H1 (cell line): ENCODE measurements at regions not wholly inside any gene's neighbourhood (a gene's known extent, or its start where the extent isn't known, plus 50 kb on each side); places are given as distances from the start of the nearest gene placed in this dataset.

Experiments used
- CTCF ChIA-PET: fragments of 300-600 bp; sonication (Branson Sonifier 250); formaldehyde crosslinking; loops from one replicate; lab custom pipeline; 2021; ENCODE audit not compliant: partially characterized antibody; lab: Charles Lee
- POLR2A ChIA-PET: fragments of 300-600 bp; sonication (Branson Sonifier 250); formaldehyde crosslinking; loops from one replicate; lab custom pipeline; 2021; ENCODE audit warnings: inconsistent platforms; ENCODE audit not compliant: partially characterized antibody; lab: Charles Lee
- DNase-seq, 2 experiments: peaks; one replicate each; pipeline versions ENCODE4 v3.0.0 to v3.0.0-alpha.2; 2010 to 2022; ENCODE audit warnings: low spot score in 2 of 2, low read depth in 1 of 2, mixed read lengths in 1 of 2
- FAIRE-seq: peaks from 2 replicates; lab custom pipeline; 2011; peaks lifted over from hg19 to GRCh38; lab: Jason Lieb, UNC
- H2AFZ ChIP-seq: 2 replicates; pipeline ENCODE4 v1.8.1; 2012; ENCODE audit warnings: low read length, inconsistent platforms
- H2AK5ac ChIP-seq: 2 replicates; pipeline ENCODE4 v1.6.1; 2013; ENCODE audit warnings: low read depth, low read length
- H2BK120ac ChIP-seq: replicated peaks from 2 replicates; pipeline ENCODE3; 2013; ENCODE audit warnings: low read depth, low read length, inconsistent platforms
- H2BK12ac ChIP-seq: 2 replicates; pipeline ENCODE4 v1.6.1; 2013; ENCODE audit warnings: low read depth, low read length
- H2BK15ac ChIP-seq: 2 replicates; pipeline ENCODE4 v1.6.1; 2013; ENCODE audit warnings: low read length
- H2BK20ac ChIP-seq: 2 replicates; pipeline ENCODE4 v1.6.1; 2013; ENCODE audit warnings: low read length
- H2BK5ac ChIP-seq: 2 replicates; pipeline ENCODE4 v1.6.1; 2013; ENCODE audit warnings: low read depth, low read length
- H3K14ac ChIP-seq: 2 replicates; pipeline ENCODE4 v1.6.1; 2013; ENCODE audit warnings: inconsistent platforms; ENCODE audit not compliant: insufficient read length
- H3K18ac ChIP-seq: 2 replicates; pipeline ENCODE4 v1.6.1; 2013; ENCODE audit warnings: low read length; ENCODE audit errors: extremely low read depth
- H3K23ac ChIP-seq: 2 replicates; pipeline ENCODE4 v1.6.1; 2013; ENCODE audit warnings: inconsistent platforms; ENCODE audit not compliant: insufficient read length
- H3K23me2 ChIP-seq: 2 replicates; pipeline ENCODE4 v1.6.1; 2013; ENCODE audit warnings: low read depth, low read length
- H3K27ac ChIP-seq: 2 replicates; pipeline ENCODE4 v1.6.1; 2011; ENCODE audit warnings: low read depth, low read length, inconsistent platforms
- H3K27me3 ChIP-seq, 4 experiments: replicated peaks in 1 of 4; 1 replicate in 1 of 4; 2 replicates in 3 of 4; pipeline versions ENCODE4 v1.6.1 to v1.8.1; 2011 to 2013; ENCODE audit warnings: low read length in 3 of 4, mild to moderate bottlenecking in 3 of 4, inconsistent platforms in 2 of 4, mixed read lengths in 2 of 4, moderate library complexity in 1 of 4; ENCODE audit not compliant: control insufficient read depth in 3 of 4, insufficient read depth in 3 of 4; ENCODE audit errors: extremely low read depth in 1 of 4
- H3K36me3 ChIP-seq, 4 experiments: 2 replicates each; pipeline versions ENCODE4 v1.6.1 to v1.8.1; 2011 to 2013; ENCODE audit warnings: mild to moderate bottlenecking in 4 of 4, low read length in 3 of 4, moderate library complexity in 2 of 4, control low read depth in 1 of 4, inconsistent platforms in 1 of 4; ENCODE audit not compliant: insufficient read depth in 4 of 4, control insufficient read depth in 2 of 4
- H3K4ac ChIP-seq: replicated peaks from 2 replicates; pipeline ENCODE3; 2013; ENCODE audit warnings: low read length, low read depth, mixed read lengths, inconsistent platforms; ENCODE audit not compliant: insufficient read length
- H3K4me1 ChIP-seq, 4 experiments: replicated peaks in 1 of 4; 1 replicate in 1 of 4; 2 replicates in 3 of 4; pipeline versions ENCODE4 v1.6.1 to v1.8.1; 2011 to 2013; ENCODE audit warnings: low read length in 3 of 4, inconsistent platforms in 2 of 4, mixed read lengths in 1 of 4; ENCODE audit not compliant: insufficient read depth in 4 of 4, control insufficient read depth in 3 of 4
- H3K4me2 ChIP-seq, 2 experiments: 2 replicates each; pipeline versions ENCODE4 v1.6.1 to v1.8.1; 2011 to 2013; ENCODE audit warnings: low read depth in 2 of 2, low read length in 2 of 2, control low read depth in 1 of 2, inconsistent platforms in 1 of 2, mild to moderate bottlenecking in 1 of 2; ENCODE audit not compliant: insufficient read depth in 1 of 2
- H3K4me3 ChIP-seq, 4 experiments: fragments of 200-600, 300-600 bp in 1 of 4; sonication (generic), shearing (Covaris generic), sonication (Bioruptor Twin) in 1 of 4; 2 replicates each; pipeline versions ENCODE4 v1.5.1 to v1.8.1; 2011 to 2016; ENCODE audit warnings: low read length in 4 of 4, low read depth in 3 of 4, control low read depth in 2 of 4, inconsistent platforms in 2 of 4, mild to moderate bottlenecking in 2 of 4, mixed read lengths in 1 of 4, moderate library complexity in 1 of 4; ENCODE audit not compliant: insufficient read depth in 2 of 4; ENCODE audit errors: extremely low read depth in 1 of 4
- H3K56ac ChIP-seq: replicated peaks from 2 replicates; pipeline ENCODE3; 2013; ENCODE audit warnings: low read depth, mild to moderate bottlenecking, mixed read lengths, low read length, inconsistent platforms; ENCODE audit not compliant: insufficient read length
- H3K79me1 ChIP-seq: 2 replicates; pipeline ENCODE4 v1.6.1; 2013; ENCODE audit warnings: low read depth, low read length, control low read depth
- H3K79me2 ChIP-seq, 2 experiments: 2 replicates each; pipeline versions ENCODE4 v1.6.1 to v1.8.1; 2012 to 2013; ENCODE audit warnings: low read length in 2 of 2, mild to moderate bottlenecking in 2 of 2, inconsistent platforms in 1 of 2; ENCODE audit not compliant: insufficient read depth in 2 of 2, control insufficient read depth in 1 of 2
- H3K9ac ChIP-seq, 4 experiments: replicated peaks in 1 of 4; 1 replicate in 1 of 4; 2 replicates in 3 of 4; pipeline versions ENCODE4 v1.6.1 to v1.8.1; 2011 to 2013; ENCODE audit warnings: low read depth in 3 of 4, low read length in 3 of 4, control low read depth in 2 of 4, mild to moderate bottlenecking in 2 of 4, moderate library complexity in 2 of 4, inconsistent platforms in 1 of 4; ENCODE audit errors: extremely low read depth in 1 of 4
- H3K9me3 ChIP-seq, 2 experiments: 2 replicates each; pipeline versions ENCODE4 v1.6.1 to v1.8.1; 2012 to 2013; ENCODE audit warnings: mild to moderate bottlenecking in 2 of 2, moderate library complexity in 2 of 2, control low read depth in 1 of 2, inconsistent platforms in 1 of 2, low read depth in 1 of 2, low read length in 1 of 2, mixed read lengths in 1 of 2; ENCODE audit not compliant: insufficient read depth in 2 of 2
- H4K20me1 ChIP-seq, 2 experiments: replicated peaks in 1 of 2; 2 replicates each; pipeline versions ENCODE3 to v1.8.1; 2011 to 2013; ENCODE audit warnings: inconsistent platforms in 2 of 2, low read length in 2 of 2, mild to moderate bottlenecking in 1 of 2; ENCODE audit not compliant: insufficient read depth in 2 of 2, control insufficient read depth in 1 of 2
- H4K5ac ChIP-seq: 2 replicates; pipeline ENCODE4 v1.6.1; 2013; ENCODE audit warnings: low read length, low read depth, mixed read lengths, inconsistent platforms; ENCODE audit not compliant: insufficient read length
- H4K8ac ChIP-seq: 2 replicates; pipeline ENCODE4 v1.8.0; 2013; ENCODE audit warnings: mild to moderate bottlenecking, moderate library complexity, low read length, inconsistent platforms; ENCODE audit not compliant: insufficient read depth; ENCODE audit errors: extremely low read depth
- H4K91ac ChIP-seq: replicated peaks from 2 replicates; pipeline ENCODE3; 2013; ENCODE audit warnings: low read length, mixed read lengths, inconsistent platforms; ENCODE audit not compliant: insufficient read length
- CREB1 ChIP-seq: IDR thresholded peaks from 2 replicates; pipeline ENCODE4 v1.6.1; 2012; ENCODE audit warnings: inconsistent platforms
- JUND ChIP-seq: IDR thresholded peaks from 2 replicates; pipeline ENCODE4 v1.6.1; 2011; ENCODE audit warnings: mild to moderate bottlenecking, improper control_type of control experiment, low read length
- KDM1A ChIP-seq: fragments of 200-600, 300-600 bp; sonication (generic); IDR thresholded peaks from 2 replicates; pipeline ENCODE4 v1.7.1; 2016; ENCODE audit warnings: mild to moderate bottlenecking, low read length, borderline replicate concordance
- KDM4A ChIP-seq: IDR thresholded peaks from one replicate; pipeline ENCODE4 v1.7.1; 2012; ENCODE audit warnings: low read depth, mild to moderate bottlenecking, moderate library complexity, low read length, inconsistent platforms; ENCODE audit not compliant: severe bottlenecking
- NANOG ChIP-seq: IDR thresholded peaks from 2 replicates; pipeline ENCODE4 v1.6.1; 2011; ENCODE audit warnings: low read length, low read depth, mild to moderate bottlenecking, inconsistent platforms; ENCODE audit not compliant: insufficient read depth, poor library complexity, severe bottlenecking
- PHF8 ChIP-seq: fragments of 200-600 bp; sonication (generic); conservative IDR thresholded peaks from 2 replicates; pipeline ENCODE4 v1.7.1; 2012; ENCODE audit warnings: low read depth, mild to moderate bottlenecking, inconsistent platforms, low read length, moderate library complexity
- POLR2A ChIP-seq, 2 experiments: IDR thresholded peaks; 1 replicate in 1 of 2; 2 replicates in 1 of 2; pipeline ENCODE4 v1.6.1; 2011; ENCODE audit warnings: low read depth in 2 of 2, low read length in 2 of 2, mild to moderate bottlenecking in 2 of 2; ENCODE audit errors: control extremely low read depth in 1 of 2
- RAD21 ChIP-seq, 2 experiments: IDR thresholded peaks in 1 of 2; conservative IDR thresholded peaks in 1 of 2; 2 replicates each; pipeline ENCODE4 v1.6.1; 2011; ENCODE audit warnings: low read depth in 2 of 2, low read length in 2 of 2, improper control_type of control experiment in 1 of 2, inconsistent platforms in 1 of 2, mild to moderate bottlenecking in 1 of 2, moderate library complexity in 1 of 2
- SIN3A ChIP-seq, 2 experiments: IDR thresholded peaks in 1 of 2; conservative IDR thresholded peaks in 1 of 2; 2 replicates each; pipeline ENCODE4 v1.6.1; 2011 to 2012; ENCODE audit warnings: low read length in 2 of 2, improper control_type of control experiment in 1 of 2, low read depth in 1 of 2, mild to moderate bottlenecking in 1 of 2
- SIX5 ChIP-seq: IDR thresholded peaks from 2 replicates; pipeline ENCODE4 v1.6.1; 2011; ENCODE audit warnings: mild to moderate bottlenecking, low read depth, low read length
- WGBS, 2 experiments: shearing (Covaris generic) in 1 of 2; methylation state at CpG; one replicate each; pipeline versions ENCODE4 v1.1.6 to v1.1.7; 2013 to 2015; ENCODE audit warnings: low lambda C conversion rate in 2 of 2, mixed read lengths in 2 of 2, inconsistent platforms in 1 of 2, low coverage in 1 of 2, missing lambda C conversion rate in 1 of 2; ENCODE audit not compliant: insufficient replicate concordance in 2 of 2, insufficient coverage in 1 of 2, insufficient read length in 1 of 2; ENCODE audit errors: extremely low coverage in 1 of 2, missing lambda C conversion rate in 1 of 2; 5-methylcytosine and 5-hydroxymethylcytosine counted together

GRCh38 chr9:115367321-115367720 lies 249.4 kb upstream of the TNC start:
- Histone ChIP-seq H3K27ac (no peak overlapping the region), H3K4me2 (no peak overlapping the region), H4K8ac (no peak overlapping the region), H2AFZ (no peak overlapping the region), H2BK20ac (no peak overlapping the region), H3K4me3 (no peak overlapping the region), H3K14ac (no peak overlapping the region), H4K5ac (no peak overlapping the region), H4K91ac (no peak overlapping the region), H3K79me2 (no peaks in the 10 kb centered on the region), H3K18ac (no peak overlapping the region), H2BK12ac (no peak overlapping the region), H2AK5ac (no peak overlapping the region), H3K9ac (no peak overlapping the region), H3K23me2 (no peaks in the 10 kb centered on the region; the same call in 1 of the 2 replicates), H3K27me3 (no peaks in the 10 kb centered on the region), H2BK15ac (no peak overlapping the region), H3K4ac (no peak overlapping the region), H2BK5ac (no peak overlapping the region), H4K20me1 (no peaks in the 10 kb centered on the region), H3K9me3 (no peaks in the 10 kb centered on the region), H3K79me1 (no peaks in the 10 kb centered on the region), H2BK120ac (no peak overlapping the region), H3K36me3 (no peaks in the 10 kb centered on the region), H3K56ac (no peak overlapping the region), H3K4me1 (no peaks in the 10 kb centered on the region), H3K23ac (no peak overlapping the region)
- FAIRE-seq (no peak), DNase-seq (no peak)
- TF ChIP-seq NANOG: no peak
- no peak for TF ChIP-seq SIN3A (conservative IDR thresholded peaks at IDR 0.05 in 1 of 2, IDR thresholded peaks at IDR 0.05 in 1 of 2; ENCODE audit: low read depth in 1 of 2, low read length in 2 of 2)
- no peak for TF ChIP-seq KDM1A
- no peak for TF ChIP-seq SIX5
- no peak for TF ChIP-seq PHF8
- TF ChIP-seq CREB1: no peak
- TF ChIP-seq RAD21 (IDR thresholded peaks at IDR 0.05 in 1 of 2, conservative IDR thresholded peaks at IDR 0.05 in 1 of 2; ENCODE audit: low read depth in 2 of 2, low read length in 2 of 2): no peak
- TF ChIP-seq JUND: no peak
- no peak for TF ChIP-seq POLR2A (IDR thresholded peaks at IDR 0.05; ENCODE audit: control extremely low read depth in 1 of 2, low read depth in 2 of 2, low read length in 2 of 2)
- TF ChIP-seq KDM4A: no peak
- 91% methylated on average over 4 of the region's 4 CpGs; no CpG with 5 or more reads in 1 of the 2 experiments for WGBS, 2 experiments
- ChIA-PET POLR2A (no interaction called here), CTCF (interaction anchor here (1.1 kb wide), 1 partner anchor 299 kb away, joined by 3 read pairs; no protein-coding TSS in a partner anchor)
